Colonic mucosa (tissue), 4 donors: ENCODE measurements at regions not wholly inside any gene's neighbourhood (a gene's known extent, or its start where the extent isn't known, plus 50 kb on each side); places are given as distances from the start of the nearest gene placed in this dataset.

Experiments
- DNase-seq: peaks from one replicate; pipeline ENCODE4 v3.0.0-alpha.2; 2020
- H3K27ac ChIP-seq: fragments of 200-600 bp; one replicate; pipeline ENCODE4 v1.8.0; 2021
- H3K27me3 ChIP-seq: fragments of 200-600 bp; one replicate; pipeline ENCODE4 v1.8.0; 2021
- H3K36me3 ChIP-seq: fragments of 200-600 bp; one replicate; pipeline ENCODE4 v1.8.0; 2021
- H3K4me1 ChIP-seq: fragments of 200-600 bp; one replicate; pipeline ENCODE4 v1.8.0; 2021; ENCODE audit warnings: mild to moderate bottlenecking
- H3K4me3 ChIP-seq: fragments of 200-600 bp; one replicate; pipeline ENCODE4 v1.8.0; 2021
- H3K9ac ChIP-seq, 2 donors: one replicate each; pipeline ENCODE4 v1.7.0; 2013; ENCODE audit warnings: control low read depth in 2 of 2, low read depth in 2 of 2, low read length in 2 of 2
- H3K9me3 ChIP-seq: fragments of 200-600 bp; one replicate; pipeline ENCODE4 v1.8.0; 2021
- intact Hi-C: fragments of 100-400 bp; cut with DNase I; formaldehyde crosslinking; loops from one replicate; pipeline ENCODE4 v1.14.1; 2022
- TF ChIP-seq, protein P1 (sequence below): fragments of 200-600 bp; IDR thresholded peaks from one replicate; pipeline ENCODE4 v1.8.0; 2022; ENCODE audit warnings: antibody characterized with exemption, mild to moderate bottlenecking
- donor health status: healthy.
- donor health status: DM: no; HTN: no; CAD: no.
- donor health status: DM: no; HTN: no; CAD: no.

DNA sequence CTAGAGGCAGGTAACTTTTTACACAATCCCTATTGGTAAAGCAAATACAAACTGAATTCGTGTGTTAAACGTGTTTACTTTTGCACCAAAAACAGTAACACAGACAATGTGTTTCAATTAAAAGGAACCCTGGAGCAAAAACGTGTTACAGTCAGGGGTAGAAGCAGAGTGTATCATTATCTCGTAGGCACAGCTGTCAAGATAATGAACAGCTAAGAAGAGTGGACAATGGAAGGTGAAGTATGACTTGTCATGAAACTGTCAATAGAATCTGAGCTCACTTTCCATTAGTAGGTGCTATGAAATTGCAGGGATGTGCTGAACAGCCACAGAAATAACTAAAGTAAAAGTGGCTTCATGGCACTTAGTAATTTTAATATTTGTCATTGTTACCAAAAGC, 1229.8 kb upstream of the WWC1 start:
- TF ChIP-seq, protein P1, sequence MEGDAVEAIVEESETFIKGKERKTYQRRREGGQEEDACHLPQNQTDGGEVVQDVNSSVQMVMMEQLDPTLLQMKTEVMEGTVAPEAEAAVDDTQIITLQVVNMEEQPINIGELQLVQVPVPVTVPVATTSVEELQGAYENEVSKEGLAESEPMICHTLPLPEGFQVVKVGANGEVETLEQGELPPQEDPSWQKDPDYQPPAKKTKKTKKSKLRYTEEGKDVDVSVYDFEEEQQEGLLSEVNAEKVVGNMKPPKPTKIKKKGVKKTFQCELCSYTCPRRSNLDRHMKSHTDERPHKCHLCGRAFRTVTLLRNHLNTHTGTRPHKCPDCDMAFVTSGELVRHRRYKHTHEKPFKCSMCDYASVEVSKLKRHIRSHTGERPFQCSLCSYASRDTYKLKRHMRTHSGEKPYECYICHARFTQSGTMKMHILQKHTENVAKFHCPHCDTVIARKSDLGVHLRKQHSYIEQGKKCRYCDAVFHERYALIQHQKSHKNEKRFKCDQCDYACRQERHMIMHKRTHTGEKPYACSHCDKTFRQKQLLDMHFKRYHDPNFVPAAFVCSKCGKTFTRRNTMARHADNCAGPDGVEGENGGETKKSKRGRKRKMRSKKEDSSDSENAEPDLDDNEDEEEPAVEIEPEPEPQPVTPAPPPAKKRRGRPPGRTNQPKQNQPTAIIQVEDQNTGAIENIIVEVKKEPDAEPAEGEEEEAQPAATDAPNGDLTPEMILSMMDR = no peak
- Histone ChIP-seq H3K9ac (no peak overlapping the region), H3K36me3 (no peaks in the 10 kb centered on the region), H3K4me1 (no peaks in the 10 kb centered on the region), H3K27me3 (no peaks in the 10 kb centered on the region), H3K9me3 (no peaks in the 10 kb centered on the region), H3K4me3 (no peak overlapping the region), H3K27ac (no peak overlapping the region)
- DNase-seq = no peak
- intact Hi-C loops = no loop called here

GRCh38 chr5:167063116-167063515, 1228.3 kb upstream of the WWC1 start:
- Histone ChIP-seq H3K27ac (no peak overlapping the region), H3K36me3 (no peaks in the 10 kb centered on the region), H3K9me3 (no peaks in the 10 kb centered on the region), H3K4me3 (no peak overlapping the region), H3K4me1 (no peaks in the 10 kb centered on the region), H3K9ac (no peak overlapping the region), H3K27me3 (no peaks in the 10 kb centered on the region)
- intact Hi-C loops = no loop called here
- DNase-seq = no peak
- TF ChIP-seq, protein P1 = no peak

- H3K36me3 ChIP-seq = no peaks in the 10 kb centered on the region
- no peak overlapping the region for H3K27ac ChIP-seq
- TF ChIP-seq, protein P1 = no peak
- no peaks in the 10 kb centered on the region for H3K9me3 ChIP-seq
- no peak overlapping the region for H3K4me3 ChIP-seq
- no peak for DNase-seq
- no peaks in the 10 kb centered on the region for H3K4me1 ChIP-seq
- no peak overlapping the region for H3K9ac ChIP-seq
- no peaks in the 10 kb centered on the region for H3K27me3 ChIP-seq
- intact Hi-C loops = no loop called here
Measured at GRCh38 chr5:167063788-167064187, 1227.7 kb upstream of the WWC1 start.

DNA sequence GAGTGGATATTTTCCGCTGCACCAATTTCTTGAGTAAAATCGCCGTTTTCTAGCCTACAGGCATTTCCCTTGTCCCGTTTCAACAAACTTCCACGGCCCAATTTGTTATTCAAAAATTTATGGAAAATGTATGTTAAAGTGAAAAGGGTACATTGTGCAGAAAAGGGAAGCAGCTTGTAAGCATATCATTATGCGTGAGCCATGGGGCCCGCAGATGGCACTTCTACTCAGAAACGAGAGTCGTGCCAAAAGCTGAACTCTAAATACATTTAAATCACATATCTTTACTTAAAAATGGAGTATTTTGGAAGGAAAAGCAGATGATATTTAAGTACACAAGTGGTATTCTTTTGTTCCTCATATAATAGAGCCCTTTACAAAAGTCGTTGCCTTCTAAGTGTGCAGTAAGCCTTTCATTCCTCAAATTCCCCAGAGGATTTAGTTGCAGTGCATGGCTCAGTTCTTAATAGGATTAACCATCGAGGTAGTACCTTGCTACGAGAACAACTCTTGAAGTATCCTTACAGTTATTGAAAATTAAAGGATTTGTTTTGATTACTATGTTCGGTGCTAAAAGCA, 1227.2 kb upstream of the WWC1 start:
- intact Hi-C loops = no loop called here
- no peaks in the 10 kb centered on the region for H3K4me1 ChIP-seq
- H3K4me3 ChIP-seq = no peak overlapping the region
- no peak overlapping the region for H3K9ac ChIP-seq
- TF ChIP-seq, protein P1 = no peak
- H3K27ac ChIP-seq = no peak overlapping the region
- no peaks in the 10 kb centered on the region for H3K27me3 ChIP-seq
- H3K36me3 ChIP-seq = no peaks in the 10 kb centered on the region
- H3K9me3 ChIP-seq = no peaks in the 10 kb centered on the region
- DNase-seq = no peak

DNA sequence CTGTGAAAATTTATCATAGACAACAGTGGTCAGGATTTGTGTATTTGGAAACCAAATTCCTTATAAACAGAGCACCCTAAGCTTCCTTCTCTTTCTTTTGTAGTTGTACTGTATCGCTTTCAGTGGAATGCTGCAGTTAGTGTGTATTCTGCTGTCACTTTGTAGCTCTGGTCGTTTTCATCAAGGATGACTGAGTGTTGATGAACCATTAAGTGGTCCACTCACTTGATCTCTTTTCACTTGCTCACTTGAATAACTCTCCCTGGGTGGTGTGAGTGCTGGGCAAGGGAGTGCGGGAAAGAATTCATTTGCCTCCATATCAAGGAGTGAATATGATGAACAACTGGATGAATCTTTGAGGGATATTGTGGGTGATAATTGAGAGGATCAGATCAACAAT, 1225.7 kb upstream of the WWC1 start:
- Histone ChIP-seq H3K4me3 (no peak overlapping the region), H3K27me3 (no peaks in the 10 kb centered on the region), H3K4me1 (no peaks in the 10 kb centered on the region), H3K27ac (no peak overlapping the region), H3K9ac (no peak overlapping the region), H3K9me3 (no peaks in the 10 kb centered on the region), H3K36me3 (no peaks in the 10 kb centered on the region)
- DNase-seq = no peak
- TF ChIP-seq, protein P1 = no peak
- intact Hi-C loops = no loop called here
